Thoracic aorta (tissue), 2 donors: ENCODE measurements at regions not wholly inside any gene's neighbourhood (a gene's known extent, or its start where the extent isn't known, plus 50 kb on each side); places are given as distances from the start of the nearest gene placed in this dataset.

ENCODE experiments used
- ATAC-seq: fragments of 150-250 bp; one replicate; pipeline ENCODE4 v1.8.0; 2017; ENCODE audit warnings: low read depth; ENCODE audit not compliant: insufficient number of reproducible peaks, low FRiP score
- DNase-seq: peaks from one replicate; pipeline ENCODE4 v3.0.0-alpha.2; 2020; ENCODE audit warnings: low spot score
- H3K27ac ChIP-seq, 2 donors: fragments of 200-600 bp; sonication (generic); 1 replicate in 1 of 2; 2 replicates in 1 of 2; pipeline ENCODE4 v1.5.1; 2016; ENCODE audit warnings: mild to moderate bottlenecking in 2 of 2, moderate library complexity in 2 of 2
- H3K27me3 ChIP-seq: fragments of 200-600 bp; sonication (generic); replicated peaks from 2 replicates; pipeline ENCODE4 v1.6.0; 2016; ENCODE audit warnings: mild to moderate bottlenecking; ENCODE audit not compliant: insufficient read depth
- H3K36me3 ChIP-seq: fragments of 200-600 bp; sonication (generic); one replicate; pipeline ENCODE4 v1.5.1; 2016
- H3K4me1 ChIP-seq, 2 donors: fragments of 200-600 bp; sonication (generic); 1 replicate in 1 of 2; 2 replicates in 1 of 2; pipeline versions ENCODE4 v1.5.1 to v1.6.0; 2016; ENCODE audit warnings: low read depth in 2 of 2, mild to moderate bottlenecking in 1 of 2; ENCODE audit not compliant: control insufficient read depth in 1 of 2
- H3K4me3 ChIP-seq: fragments of 200-600 bp; sonication (generic); 2 replicates; pipeline ENCODE4 v1.5.1; 2016; ENCODE audit warnings: mild to moderate bottlenecking
- H3K9me3 ChIP-seq: fragments of 200-600 bp; sonication (generic); 2 replicates; pipeline ENCODE4 v1.5.1; 2016
- TF ChIP-seq, protein P1 (sequence below): fragments of 200-600 bp; sonication (generic); IDR thresholded peaks from one replicate; pipeline ENCODE4 v1.5.1; 2019; ENCODE audit warnings: antibody characterized with exemption

DNA sequence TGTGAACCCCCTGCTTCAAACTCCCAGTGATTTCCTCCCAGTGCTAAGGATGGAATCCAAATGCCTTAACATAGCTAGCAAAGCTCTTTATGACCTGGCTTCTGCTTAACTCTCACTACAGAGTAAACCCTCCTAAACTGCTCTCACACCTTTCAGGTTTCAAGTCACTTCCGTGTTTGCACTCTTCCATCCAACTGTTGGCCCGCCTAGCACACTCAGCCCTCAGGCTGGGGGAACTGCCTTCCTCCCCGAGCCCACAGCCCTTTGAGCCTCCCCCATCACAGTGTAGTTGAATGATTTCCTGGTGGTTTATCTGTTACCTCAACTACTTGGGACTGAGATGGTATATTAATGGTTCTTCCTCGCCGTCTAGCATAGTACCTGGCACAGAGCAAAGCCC is 342.5 kb downstream of the NPIPA8 start:
- DNase-seq, result no peak
- ATAC-seq, result no peak
- TF ChIP-seq, protein P1, sequence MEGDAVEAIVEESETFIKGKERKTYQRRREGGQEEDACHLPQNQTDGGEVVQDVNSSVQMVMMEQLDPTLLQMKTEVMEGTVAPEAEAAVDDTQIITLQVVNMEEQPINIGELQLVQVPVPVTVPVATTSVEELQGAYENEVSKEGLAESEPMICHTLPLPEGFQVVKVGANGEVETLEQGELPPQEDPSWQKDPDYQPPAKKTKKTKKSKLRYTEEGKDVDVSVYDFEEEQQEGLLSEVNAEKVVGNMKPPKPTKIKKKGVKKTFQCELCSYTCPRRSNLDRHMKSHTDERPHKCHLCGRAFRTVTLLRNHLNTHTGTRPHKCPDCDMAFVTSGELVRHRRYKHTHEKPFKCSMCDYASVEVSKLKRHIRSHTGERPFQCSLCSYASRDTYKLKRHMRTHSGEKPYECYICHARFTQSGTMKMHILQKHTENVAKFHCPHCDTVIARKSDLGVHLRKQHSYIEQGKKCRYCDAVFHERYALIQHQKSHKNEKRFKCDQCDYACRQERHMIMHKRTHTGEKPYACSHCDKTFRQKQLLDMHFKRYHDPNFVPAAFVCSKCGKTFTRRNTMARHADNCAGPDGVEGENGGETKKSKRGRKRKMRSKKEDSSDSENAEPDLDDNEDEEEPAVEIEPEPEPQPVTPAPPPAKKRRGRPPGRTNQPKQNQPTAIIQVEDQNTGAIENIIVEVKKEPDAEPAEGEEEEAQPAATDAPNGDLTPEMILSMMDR, result no peak
- Histone ChIP-seq H3K27ac (no peak overlapping the region), H3K4me1 (no peaks in the 10 kb centered on the region), H3K27me3 (no peaks in the 10 kb centered on the region), H3K9me3 (no peaks in the 10 kb centered on the region), H3K4me3 (no peak overlapping the region), H3K36me3 (no peaks in the 10 kb centered on the region)

DNA sequence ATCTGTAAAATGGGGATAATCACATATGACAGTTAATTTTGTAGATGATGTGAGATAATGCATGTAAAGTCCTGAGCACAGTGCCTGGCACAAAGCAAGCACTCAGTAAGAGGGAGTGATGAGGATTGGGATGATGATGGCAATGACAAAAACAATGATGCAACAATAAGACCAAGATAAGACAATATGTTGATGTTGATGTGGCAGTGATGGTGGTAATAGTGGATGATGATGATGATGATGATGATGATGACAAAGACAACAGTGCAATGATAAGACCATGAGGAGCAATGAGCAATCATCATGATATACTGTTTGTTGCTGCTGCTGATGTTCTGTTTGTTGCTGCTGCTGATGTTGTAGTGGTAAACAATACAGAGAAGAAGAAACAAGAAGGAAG is 344.1 kb downstream of the NPIPA8 start:
- ATAC-seq (no peak), DNase-seq (no peak)
- Histone ChIP-seq H3K27me3 (no peaks in the 10 kb centered on the region), H3K4me3 (no peak overlapping the region), H3K36me3 (no peaks in the 10 kb centered on the region), H3K9me3 (no peaks in the 10 kb centered on the region), H3K27ac (no peak overlapping the region), H3K4me1 (no peaks in the 10 kb centered on the region)
- TF ChIP-seq, protein P1, result no peak

DNA sequence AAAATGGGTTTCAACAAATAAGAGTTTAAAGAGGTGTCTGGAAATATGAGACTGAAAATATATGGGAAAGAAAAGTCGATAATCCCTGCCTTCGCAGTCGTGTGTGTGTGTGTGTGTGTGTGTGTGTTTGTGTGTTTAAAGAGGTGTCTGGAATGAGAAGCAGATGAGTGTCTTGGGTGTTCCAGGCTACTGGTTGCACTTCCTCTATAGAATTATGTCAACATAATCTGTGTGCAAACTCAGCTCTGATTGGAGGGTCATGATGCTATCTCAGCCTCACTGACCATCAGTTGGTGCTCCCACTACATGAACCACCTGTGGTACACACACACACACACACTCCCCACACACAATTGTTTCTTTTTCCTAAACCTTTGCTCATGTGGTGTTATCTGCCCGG is 347.3 kb downstream of the NPIPA8 start:
- Histone ChIP-seq H3K9me3 (no peaks in the 10 kb centered on the region), H3K4me3 (no peak overlapping the region), H3K27me3 (no peaks in the 10 kb centered on the region), H3K27ac (no peak overlapping the region), H3K36me3 (no peaks in the 10 kb centered on the region), H3K4me1 (no peaks in the 10 kb centered on the region)
- ATAC-seq, result no peak
- no peak for DNase-seq
- TF ChIP-seq, protein P1, result no peak

DNA sequence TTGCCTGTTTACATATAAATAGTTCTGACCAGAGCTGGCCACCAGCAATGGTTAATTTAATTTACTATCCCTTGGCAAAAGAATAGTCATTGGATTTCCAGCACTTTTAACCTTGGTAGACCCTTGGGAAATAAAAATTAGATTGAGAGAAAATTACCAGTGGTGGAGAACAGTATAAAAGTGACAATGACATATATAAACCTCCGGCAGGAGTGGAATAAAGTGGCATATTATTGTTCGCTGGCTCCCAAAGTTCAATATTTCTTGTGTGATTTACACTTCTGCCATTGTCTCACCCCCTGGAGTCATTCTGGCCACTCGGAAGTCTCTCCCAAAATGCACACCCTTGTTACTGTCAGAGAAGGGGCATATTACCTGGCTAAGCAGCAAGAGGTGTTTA is 347.7 kb downstream of the NPIPA8 start:
- Histone ChIP-seq H3K27ac (no peak overlapping the region), H3K9me3 (no peaks in the 10 kb centered on the region), H3K4me1 (no peaks in the 10 kb centered on the region), H3K27me3 (no peaks in the 10 kb centered on the region), H3K4me3 (no peak overlapping the region), H3K36me3 (no peaks in the 10 kb centered on the region)
- no peak for DNase-seq
- TF ChIP-seq, protein P1, result no peak
- ATAC-seq, result no peak

DNA sequence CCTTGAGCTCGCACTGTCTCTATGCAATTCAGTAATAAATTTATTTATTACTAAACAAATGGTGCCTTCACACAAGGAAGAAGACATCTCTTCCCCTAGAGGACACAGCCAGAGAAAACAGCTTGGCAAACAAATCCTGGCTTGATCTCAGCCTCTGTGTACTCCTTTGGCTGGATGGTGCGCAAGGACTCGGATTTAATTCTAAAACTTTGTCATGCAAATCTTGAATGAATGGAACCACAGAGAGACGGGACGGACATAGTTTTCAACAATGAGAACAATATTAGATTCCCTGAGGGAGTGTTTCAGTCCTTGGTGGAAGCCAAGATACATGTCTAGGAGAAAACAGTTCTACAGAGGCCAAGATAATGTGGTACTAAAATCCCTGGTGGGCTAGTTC is 349.5 kb downstream of the NPIPA8 start:
- Histone ChIP-seq H3K4me3 (no peak overlapping the region), H3K27me3 (no peaks in the 10 kb centered on the region), H3K36me3 (no peaks in the 10 kb centered on the region), H3K9me3 (no peaks in the 10 kb centered on the region), H3K4me1 (no peaks in the 10 kb centered on the region), H3K27ac (no peak overlapping the region)
- TF ChIP-seq, protein P1, result no peak
- no peak for DNase-seq
- no peak for ATAC-seq
